Common myeloid progenitor, CD34-positive (primary cell): ENCODE measurements at regions not wholly inside any gene's neighbourhood (a gene's known extent, or its start where the extent isn't known, plus 50 kb on each side); places are given as distances from the start of the nearest gene placed in this dataset.

Experiments used
- CTCF ChIA-PET: fragments of 350-600 bp; sonication (Branson Sonifier 250); formaldehyde crosslinking; loops from one replicate; lab custom pipeline; 2021; ENCODE audit warnings: antibody characterized with exemption; lab: Charles Lee
- POLR2A ChIA-PET: fragments of 350-600 bp; sonication (Branson Sonifier 250); formaldehyde crosslinking; loops from one replicate; lab custom pipeline; 2021; ENCODE audit warnings: antibody characterized with exemption; lab: Charles Lee
- DNase-seq, 3 donors: peaks; one replicate each; pipeline versions ENCODE4 v3.0.0 to v3.0.0-alpha.2; 2013
- H3K27ac ChIP-seq, 2 experiments: 1 replicate in 1 of 2; 2 replicates in 1 of 2; pipeline ENCODE4 v1.7.0; 2013; ENCODE audit warnings: inconsistent platforms in 2 of 2, low read length in 2 of 2, mild to moderate bottlenecking in 2 of 2, low read depth in 1 of 2, moderate library complexity in 1 of 2; ENCODE audit not compliant: severe bottlenecking in 2 of 2, insufficient read depth in 1 of 2, poor library complexity in 1 of 2
- H3K27me3 ChIP-seq, 5 experiments: replicated peaks in 2 of 5; 1 replicate in 3 of 5; 2 replicates in 2 of 5; pipeline versions ENCODE4 v1.6.1 to v1.7.0; 2013; ENCODE audit warnings: low read length in 4 of 5, mild to moderate bottlenecking in 2 of 5, moderate library complexity in 2 of 5, inconsistent platforms in 1 of 5; ENCODE audit not compliant: insufficient read depth in 5 of 5, control insufficient read depth in 4 of 5
- H3K36me3 ChIP-seq, 4 experiments: 1 replicate in 2 of 4; 2 replicates in 2 of 4; pipeline versions ENCODE4 v1.6.1 to v1.7.0; 2013; ENCODE audit warnings: low read length in 3 of 4, control low read depth in 1 of 4, mild to moderate bottlenecking in 1 of 4; ENCODE audit not compliant: control insufficient read depth in 4 of 4, insufficient read depth in 4 of 4
- H3K4me1 ChIP-seq, 4 experiments: 1 replicate in 3 of 4; 2 replicates in 1 of 4; pipeline versions ENCODE4 v1.6.1 to v1.7.1; 2013; ENCODE audit warnings: low read length in 3 of 4, mild to moderate bottlenecking in 3 of 4, control low read depth in 1 of 4, inconsistent platforms in 1 of 4, moderate library complexity in 1 of 4; ENCODE audit not compliant: control insufficient read depth in 4 of 4, insufficient read depth in 4 of 4; ENCODE audit errors: control extremely low read depth in 1 of 4
- H3K4me3 ChIP-seq, 7 experiments: 1 replicate in 4 of 7; 2 replicates in 3 of 7; pipeline versions ENCODE4 v1.5.1 to v1.7.0; 2013; ENCODE audit warnings: mild to moderate bottlenecking in 7 of 7, low read length in 6 of 7, moderate library complexity in 6 of 7, inconsistent platforms in 2 of 7, low read depth in 2 of 7, control low read depth in 1 of 7; ENCODE audit not compliant: insufficient read depth in 4 of 7, control insufficient read depth in 1 of 7; ENCODE audit errors: extremely low read depth in 1 of 7
- H3K9me3 ChIP-seq, 5 experiments: 1 replicate in 4 of 5; 2 replicates in 1 of 5; pipeline versions ENCODE4 v1.6.1 to v1.7.1; 2013; ENCODE audit warnings: low read length in 4 of 5, mild to moderate bottlenecking in 2 of 5, inconsistent platforms in 1 of 5, low read depth in 1 of 5, moderate library complexity in 1 of 5; ENCODE audit not compliant: control insufficient read depth in 4 of 5, insufficient read depth in 2 of 5; ENCODE audit errors: control extremely low read depth in 1 of 5
- WGBS: methylation state at CpG from one replicate; pipeline ENCODE4 v1.1.5; 2013; ENCODE audit not compliant: insufficient coverage; 5-methylcytosine and 5-hydroxymethylcytosine counted together

- H3K4me3 ChIP-seq, result no peak overlapping the region
- no peaks in the 10 kb centered on the region for H3K4me1 ChIP-seq
- WGBS, result 100% methylated on average over 1 of the region's 4 CpGs
- H3K9me3 ChIP-seq, result no peaks in the 10 kb centered on the region
- no peak overlapping the region for H3K27ac ChIP-seq
- no peak for DNase-seq
- ChIA-PET POLR2A (no interaction called here), CTCF (interaction anchor here (1.1 to 1.2 kb wide), 2 partner anchors 10 to 13 kb away, joined by 3 to 4 read pairs; no protein-coding TSS in a partner anchor)
- no peaks in the 10 kb centered on the region for H3K27me3 ChIP-seq
- H3K36me3 ChIP-seq, result no peaks in the 10 kb centered on the region
These were observed 341.2 kb upstream of the NAV3 start for GRCh38 chr12:77489331-77489970.

GRCh38 chr12:77488041-77488620, 342.6 kb upstream of the NAV3 start:
- ChIA-PET POLR2A (no interaction called here), CTCF (no interaction called here)
- 94% methylated on average over 2 of the region's 2 CpGs for WGBS
- no peaks in the 10 kb centered on the region for H3K27me3 ChIP-seq
- no peak overlapping the region for H3K4me3 ChIP-seq
- H3K9me3 ChIP-seq, result no peaks in the 10 kb centered on the region
- no peak overlapping the region for H3K27ac ChIP-seq
- DNase-seq, result no peak
- H3K36me3 ChIP-seq, result no peaks in the 10 kb centered on the region
- no peaks in the 10 kb centered on the region for H3K4me1 ChIP-seq

GRCh38 chr12:77486872-77487271, 343.8 kb upstream of the NAV3 start:
- H3K27me3 ChIP-seq, result no peaks in the 10 kb centered on the region
- H3K36me3 ChIP-seq, result no peaks in the 10 kb centered on the region
- H3K27ac ChIP-seq, result no peak overlapping the region
- H3K4me3 ChIP-seq, result no peak overlapping the region
- H3K4me1 ChIP-seq, result no peaks in the 10 kb centered on the region
- no peaks in the 10 kb centered on the region for H3K9me3 ChIP-seq
- DNase-seq, result no peak
- ChIA-PET CTCF (no interaction called here), POLR2A (no interaction called here)
- no CpG with 5 or more reads among the region's 1 CpG for WGBS

DNA sequence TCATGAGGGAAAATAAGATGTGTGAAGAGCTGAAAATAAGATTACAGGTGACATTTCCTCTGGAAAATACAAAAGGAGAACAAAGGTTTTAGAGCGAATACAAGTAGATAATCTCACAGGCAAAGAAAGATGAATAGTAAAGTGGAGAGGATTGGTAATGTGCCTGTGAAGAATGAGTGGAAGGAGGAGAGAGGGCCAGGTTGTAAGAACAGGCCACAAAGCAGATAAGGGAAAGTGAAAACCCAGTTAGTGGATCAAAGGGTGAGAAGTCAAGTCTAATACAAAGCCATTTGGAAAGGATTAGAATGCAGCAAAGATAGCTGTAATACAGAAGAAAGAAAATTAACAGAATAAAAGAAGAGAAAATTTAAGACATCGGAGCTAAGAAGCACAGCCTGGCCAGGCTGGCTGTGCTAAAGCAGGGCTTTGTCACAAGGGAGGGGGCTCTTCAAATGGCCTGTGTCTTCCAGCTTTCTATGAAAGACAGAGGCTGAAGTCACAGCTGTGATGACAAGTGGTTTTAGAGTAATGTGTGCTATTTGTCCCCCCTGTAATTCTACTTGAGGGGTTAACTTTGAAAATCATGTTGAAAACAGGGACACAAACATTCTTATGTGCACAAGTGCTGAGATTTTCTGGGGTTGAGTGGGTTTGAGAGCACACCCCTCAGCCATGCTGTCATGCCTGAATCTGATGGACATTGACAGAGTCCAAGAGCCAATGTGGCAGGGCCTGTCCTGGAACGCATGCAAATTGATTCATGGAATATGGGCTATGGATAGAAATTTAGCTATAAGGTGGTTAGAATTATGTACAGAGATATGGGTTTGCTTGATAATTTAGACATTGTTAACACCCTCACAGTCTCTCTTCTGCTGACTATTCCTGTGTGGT, 344.5 kb upstream of the NAV3 start:
- Histone ChIP-seq H3K27me3 (no peaks in the 10 kb centered on the region), H3K9me3 (no peaks in the 10 kb centered on the region), H3K27ac (no peak overlapping the region), H3K4me3 (no peak overlapping the region), H3K4me1 (no peaks in the 10 kb centered on the region), H3K36me3 (no peaks in the 10 kb centered on the region)
- CTCF ChIA-PET, result no interaction called here
- no peak for DNase-seq
- POLR2A ChIA-PET, result no interaction called here
- 97% methylated on average over 3 of the region's 3 CpGs for WGBS

GRCh38 chr12:77481687-77482086, 349.0 kb upstream of the NAV3 start:
- WGBS, result no CpG with 5 or more reads among the region's 1 CpG
- no peaks in the 10 kb centered on the region for H3K36me3 ChIP-seq
- DNase-seq, result no peak
- ChIA-PET CTCF (no interaction called here), POLR2A (no interaction called here)
- H3K27me3 ChIP-seq, result peaks cover 0 to 2% (median 0%) of the 10 kb centered on the region in 5 experiments
- no peaks in the 10 kb centered on the region for H3K4me1 ChIP-seq
- no peaks in the 10 kb centered on the region for H3K9me3 ChIP-seq
- H3K27ac ChIP-seq, result no peak overlapping the region
- H3K4me3 ChIP-seq, result no peak overlapping the region

- H3K9me3 ChIP-seq, result no peaks in the 10 kb centered on the region
- H3K4me3 ChIP-seq, result no peak overlapping the region
- H3K27ac ChIP-seq, result no peak overlapping the region
- no peaks in the 10 kb centered on the region for H3K4me1 ChIP-seq
- no peak for DNase-seq
- no peaks in the 10 kb centered on the region for H3K36me3 ChIP-seq
- H3K27me3 ChIP-seq, result peaks cover 0 to 2% (median 0%) of the 10 kb centered on the region in 5 experiments
- POLR2A ChIA-PET, result no interaction called here
- CTCF ChIA-PET, result no interaction called here
- no CpG with 5 or more reads among the region's 1 CpG for WGBS
These were observed 352.7 kb upstream of the NAV3 start for GRCh38 chr12:77477907-77478533.
